Epidermal melanocyte (primary cell): ENCODE measurements at regions not wholly inside any gene's neighbourhood (a gene's known extent, or its start where the extent isn't known, plus 50 kb on each side); places are given as distances from the start of the nearest gene placed in this dataset.
"Not testable (repeated sequence)": the region's sequence is repeated elsewhere in the genome, so short reads cannot be mapped to it uniquely, and the experiment has no call there.

Experiments
- DNase-seq: peaks from one replicate; pipeline ENCODE4 v3.0.0; 2011; ENCODE audit warnings: low spot score; ENCODE audit not compliant: insufficient read length

DNA sequence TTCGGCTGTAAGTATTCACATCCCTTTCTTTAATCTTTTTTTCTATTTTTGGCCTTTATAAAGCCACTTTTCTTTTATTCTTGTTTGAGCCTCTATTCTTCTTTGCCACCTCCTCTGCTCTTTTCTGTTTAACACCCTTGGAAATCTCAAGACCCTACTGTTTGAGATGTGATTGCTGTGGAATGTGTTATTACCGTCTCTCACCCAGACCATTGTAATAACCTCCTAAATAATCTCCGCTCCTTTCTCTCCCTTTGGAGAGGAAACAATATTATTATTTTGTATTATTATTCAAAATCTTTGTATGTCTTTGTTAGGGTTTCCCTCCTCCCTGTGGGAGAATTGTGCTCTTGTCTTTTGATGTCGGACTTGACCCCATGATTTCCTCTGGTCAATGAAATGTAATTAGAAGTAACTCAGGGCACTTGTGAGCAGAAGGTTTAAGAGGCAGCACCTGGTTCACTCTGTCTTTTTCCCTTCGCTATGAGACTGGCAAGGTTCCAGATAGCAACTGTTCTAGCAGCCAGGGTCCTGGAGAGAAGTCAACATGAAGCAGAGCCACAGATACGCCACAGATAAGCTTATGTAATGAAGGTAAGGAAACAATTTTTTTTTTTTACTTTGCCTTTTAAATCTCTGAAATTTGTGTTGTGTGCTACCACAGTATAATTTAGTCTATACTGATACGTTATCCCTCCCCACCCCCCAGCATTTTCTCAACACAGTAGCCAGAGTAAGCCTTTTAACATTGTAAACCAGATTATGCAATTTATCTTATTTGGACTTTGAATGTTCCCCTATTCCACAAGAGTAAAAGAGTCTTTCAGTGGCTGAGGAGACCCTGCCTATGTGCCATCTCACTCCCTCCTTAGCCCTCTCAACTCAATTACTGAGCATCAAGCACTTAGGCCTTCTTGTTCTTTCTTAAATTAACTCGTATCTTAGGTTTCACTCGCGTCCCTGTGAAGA lies 601.2 kb upstream of the ZNF804A start:
- no peak for DNase-seq

DNA sequence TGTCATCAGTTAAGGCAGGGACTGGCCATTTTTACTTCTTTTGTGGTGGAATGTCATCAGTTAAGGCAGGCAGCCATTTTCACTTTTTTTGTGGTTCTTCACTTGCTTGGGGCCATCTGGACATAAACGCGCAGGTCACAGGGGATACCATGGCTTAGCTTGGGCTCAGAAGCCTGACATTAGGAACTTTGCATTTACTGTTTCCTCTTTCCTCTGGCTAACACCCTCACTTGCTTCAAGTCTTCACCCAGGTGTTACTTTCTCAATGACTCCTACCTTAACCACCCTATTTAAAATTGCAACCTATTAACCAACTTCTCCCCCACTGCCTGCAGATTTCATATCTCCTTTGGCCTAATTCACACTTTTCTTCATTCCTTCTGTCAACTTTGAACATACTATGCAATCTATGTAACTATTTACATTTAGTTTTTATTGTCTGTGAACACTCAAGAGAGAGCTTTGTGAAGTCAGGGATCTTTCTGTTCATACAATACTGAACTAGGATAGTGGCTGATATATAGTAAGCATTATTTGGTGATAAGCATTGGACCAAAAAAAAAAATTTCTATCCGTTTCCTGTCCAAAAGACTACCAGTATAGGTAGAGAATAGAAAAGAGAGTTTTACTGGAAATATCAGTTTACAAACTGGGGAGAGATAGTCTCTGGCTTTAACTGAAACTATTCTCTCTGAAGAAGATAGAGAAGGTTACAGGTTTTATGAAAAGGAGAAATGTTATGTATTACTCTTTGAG lies 600.1 kb upstream of the ZNF804A start:
- DNase-seq, result no peak

GRCh38 chr2:183998797-183999190 lies 599.5 kb upstream of the ZNF804A start:
- no peak for DNase-seq

DNA sequence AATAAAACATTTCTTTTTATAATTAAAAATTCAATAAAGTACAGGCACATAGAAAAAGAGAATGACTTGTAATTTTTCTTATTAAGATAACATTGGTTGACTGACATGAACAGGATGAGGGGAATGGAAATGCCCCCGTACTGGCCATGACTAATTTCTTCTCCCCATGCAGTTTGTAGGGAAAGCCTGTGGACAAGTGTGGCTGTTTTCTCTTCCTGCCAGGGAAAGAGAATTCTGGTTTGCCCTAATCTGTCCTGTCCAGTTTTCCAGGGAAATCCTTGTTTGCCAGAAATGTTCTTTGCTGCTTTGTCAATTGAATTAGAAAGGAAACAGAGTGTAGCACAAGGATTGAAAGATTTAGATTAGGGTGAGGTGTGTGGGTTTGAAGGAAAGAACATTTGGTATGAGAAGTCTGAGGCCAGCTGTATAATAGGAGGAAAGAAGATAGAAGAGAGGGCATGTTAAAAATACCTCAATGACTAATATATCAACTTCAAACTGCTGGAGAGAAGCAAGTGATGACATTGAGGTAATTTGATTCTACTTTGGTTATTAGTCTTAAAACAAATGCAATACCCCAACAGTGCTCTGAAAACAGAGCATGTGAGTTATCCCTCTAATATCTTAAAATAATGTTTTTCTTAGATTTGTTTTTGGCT lies 593.9 kb upstream of the ZNF804A start:
- no peak for DNase-seq

- DNase-seq, result no peak
Observed at GRCh38 chr2:184004948-184005672, 593.2 kb upstream of the ZNF804A start.

DNA sequence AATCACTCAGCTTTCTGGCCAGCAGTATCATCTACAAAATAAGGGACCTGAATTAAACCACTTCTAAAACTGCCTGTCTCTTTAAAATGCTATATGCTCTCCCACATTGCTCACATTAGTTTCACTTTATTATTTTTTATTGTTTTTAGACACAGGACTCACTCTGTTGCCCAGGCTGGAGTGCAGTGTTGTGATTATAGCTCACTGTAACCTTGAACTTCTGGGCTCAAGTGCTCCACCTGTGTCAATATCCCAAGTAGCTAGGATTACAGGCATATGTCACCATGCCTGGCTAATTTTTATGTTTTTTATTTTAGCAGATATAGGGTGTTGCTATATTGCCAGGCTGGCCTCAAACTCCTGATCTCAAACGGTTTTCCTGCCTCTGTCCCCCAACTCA lies 591.3 kb upstream of the ZNF804A start:
- DNase-seq, result no peak

DNA sequence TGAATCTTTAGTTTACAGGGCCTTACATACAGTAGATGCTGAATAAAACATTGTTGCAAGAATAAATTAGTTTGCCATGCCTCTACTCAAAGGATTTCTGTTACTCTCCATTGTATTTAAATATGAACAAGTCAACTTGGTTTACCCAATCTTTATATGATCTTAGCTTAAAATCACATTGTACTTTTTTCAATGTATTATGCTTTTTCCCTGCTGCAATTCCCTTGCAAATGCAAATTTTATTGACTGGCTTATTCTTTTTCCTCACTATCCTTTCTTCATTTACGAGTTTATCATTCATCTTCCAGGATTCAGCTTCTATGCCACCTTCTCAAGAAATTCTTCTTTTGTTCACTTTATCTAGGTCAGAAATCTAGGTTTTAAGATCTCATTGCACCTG lies 571.4 kb upstream of the ZNF804A start:
- no peak for DNase-seq

GRCh38 chr2:184030245-184030644 lies 568.1 kb upstream of the ZNF804A start:
- DNase-seq, result no peak

- DNase-seq, result no peak
Observed at GRCh38 chr2:184030989-184031388, 567.3 kb upstream of the ZNF804A start.

GRCh38 chr2:184031402-184032147 lies 566.8 kb upstream of the ZNF804A start:
- DNase-seq, result no peak

DNA sequence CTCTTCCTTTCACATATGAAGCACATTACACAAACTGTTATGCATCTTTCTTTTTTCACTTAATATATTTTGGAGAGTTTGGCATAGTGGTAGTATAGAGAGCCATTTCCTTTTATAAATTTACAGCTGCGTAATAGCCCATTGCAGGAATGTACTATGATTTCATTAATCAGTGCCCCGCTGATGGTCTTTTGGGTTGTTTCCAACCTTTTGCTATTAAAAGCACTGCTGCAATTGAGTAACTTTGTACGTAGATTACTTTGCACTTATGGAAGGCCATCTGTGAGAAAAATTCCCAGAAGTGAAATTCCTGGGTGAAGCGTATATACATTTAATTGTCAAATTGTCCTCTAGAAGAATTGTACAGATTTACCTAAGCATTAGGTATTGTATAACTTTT lies 565.3 kb upstream of the ZNF804A start:
- no peak for DNase-seq

DNA sequence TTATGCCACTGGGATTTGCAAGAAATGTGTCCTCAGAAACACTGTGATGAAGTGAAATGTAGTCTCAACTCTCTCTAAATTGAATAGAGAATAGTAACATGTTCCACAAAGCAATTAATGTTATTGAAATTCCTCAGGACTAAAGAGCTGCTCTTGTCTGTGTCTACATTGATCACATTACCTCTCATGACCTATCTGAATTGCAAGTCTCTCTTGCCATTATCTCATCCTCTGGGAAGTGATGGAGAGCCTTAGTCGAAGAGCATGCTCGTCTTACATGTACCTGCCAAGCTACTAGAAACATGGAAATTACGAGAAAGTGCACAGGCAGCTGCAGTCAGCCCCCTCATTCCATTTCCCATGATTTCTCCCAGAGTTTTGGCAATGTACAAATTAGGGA lies 561.1 kb upstream of the ZNF804A start:
- no peak for DNase-seq

GRCh38 chr2:184039493-184039892 lies 558.8 kb upstream of the ZNF804A start:
- no peak for DNase-seq

DNA sequence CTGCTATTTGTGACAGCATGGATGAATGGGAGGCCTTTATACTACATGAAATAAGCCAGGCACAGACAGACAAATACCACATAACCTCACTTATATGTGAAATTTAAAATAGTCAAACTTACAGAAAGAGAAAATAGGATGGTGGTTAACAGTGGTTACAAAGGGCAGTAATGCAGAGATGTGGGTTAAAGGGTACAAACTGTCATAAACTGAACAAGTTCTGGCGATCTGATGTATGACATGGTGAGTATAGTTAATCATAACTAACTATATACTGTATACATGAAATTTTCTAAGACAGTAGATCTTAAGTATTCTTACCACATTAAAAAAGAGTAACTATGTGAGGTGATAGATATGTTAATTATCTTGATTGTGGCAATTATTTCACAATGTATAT lies 558.1 kb upstream of the ZNF804A start:
- no peak for DNase-seq

GRCh38 chr2:184041077-184041476 lies 557.3 kb upstream of the ZNF804A start:
- DNase-seq, result no peak

DNA sequence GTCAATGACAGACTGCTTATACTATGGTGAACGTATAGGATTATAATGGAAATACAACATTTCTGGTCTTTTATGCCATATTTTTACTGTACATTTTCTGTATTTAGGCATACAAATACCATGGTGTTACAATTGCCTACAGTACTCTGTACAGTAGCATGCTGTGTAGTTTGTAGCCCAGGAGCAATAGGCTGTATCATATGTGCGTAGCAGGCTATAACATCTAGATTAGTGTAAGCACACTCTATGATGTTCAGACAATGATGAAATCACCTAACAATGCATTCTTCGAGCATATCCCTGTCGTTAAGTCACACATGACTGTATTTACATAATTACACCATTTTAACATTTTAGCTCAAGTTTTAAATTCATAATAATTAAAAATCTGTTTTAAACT lies 556.6 kb upstream of the ZNF804A start:
- DNase-seq, result no peak

DNA sequence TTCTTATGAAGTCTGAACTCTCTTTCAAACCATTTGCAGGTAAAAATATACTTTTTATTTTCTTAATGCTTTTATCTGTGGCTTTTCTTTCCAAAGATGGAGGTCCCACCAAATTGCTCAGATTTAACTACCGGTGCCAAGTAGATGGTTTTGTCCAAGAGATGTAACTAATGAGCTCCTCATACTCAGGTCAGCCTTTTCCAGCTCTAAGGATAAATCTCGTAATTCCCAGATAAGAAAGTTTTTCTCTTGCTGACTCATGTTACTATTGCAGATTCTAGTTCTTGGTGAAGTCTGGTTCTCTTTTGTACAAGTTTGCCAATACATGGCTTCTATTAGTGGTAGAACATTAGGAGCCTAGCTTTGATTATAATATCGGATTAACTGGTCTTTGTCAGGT lies 550.8 kb upstream of the ZNF804A start:
- DNase-seq, result no peak

- no peak for DNase-seq
Observed at GRCh38 chr2:184049566-184049965, 548.8 kb upstream of the ZNF804A start.

- no peak for DNase-seq
Observed at GRCh38 chr2:184053326-184053725, 545.0 kb upstream of the ZNF804A start.

- DNase-seq, result not testable (repeated sequence)
Observed at GRCh38 chr2:184054419-184054818, 543.9 kb upstream of the ZNF804A start.

DNA sequence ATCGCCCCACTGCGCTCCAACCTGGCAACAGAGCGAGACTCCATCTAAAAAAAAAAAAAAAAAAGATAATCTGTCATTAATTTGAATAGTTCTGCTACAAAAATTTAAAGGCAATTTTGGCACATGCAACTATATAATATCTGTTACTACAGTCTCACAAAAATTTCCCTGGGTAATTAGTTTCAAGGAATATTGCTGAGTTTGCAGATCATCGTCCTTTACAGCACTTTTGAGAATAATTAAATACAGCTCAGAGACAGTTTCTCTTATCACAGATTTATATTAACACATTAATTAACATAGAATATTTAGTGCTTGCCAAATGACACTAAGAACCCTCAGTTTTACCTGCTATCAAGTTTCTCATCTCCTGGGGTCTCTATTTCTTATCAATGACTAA lies 540.4 kb upstream of the ZNF804A start:
- DNase-seq, result no peak
